ENCODE measurements at regions not wholly inside any gene's neighbourhood (a gene's known extent, or its start where the extent isn't known, plus 50 kb on each side); places are given as distances from the start of the nearest gene placed in this dataset.

DNA sequence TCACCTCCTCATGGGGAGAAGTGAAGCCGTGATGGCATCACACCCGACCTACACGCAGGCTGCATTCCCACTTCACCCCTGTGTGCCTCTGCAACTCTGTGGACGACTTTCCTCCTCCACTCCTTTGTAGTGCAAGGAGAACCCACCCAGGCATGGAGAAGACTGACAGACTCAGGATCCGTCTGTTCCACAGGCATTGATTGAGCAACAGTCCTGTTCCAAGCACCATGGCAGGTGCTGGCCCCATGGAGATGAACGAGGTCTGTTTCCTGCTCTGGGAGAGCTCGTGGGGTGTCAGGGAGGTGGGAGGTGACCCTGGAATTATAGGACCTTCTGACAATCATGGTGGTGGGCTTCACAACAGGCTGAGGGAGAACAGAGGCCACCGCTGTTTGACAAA, 284.7 kb upstream of the HDAC4 start:
- H3K27ac ChIP-seq (ENCODE audit: low read depth, low read length), result no peak overlapping the region
- WGBS, 3 donors, result 64 to 80% (median 73%) methylated on average over 8 of the region's 8 CpGs

- 80 to 87% (median 83%) methylated on average over 4 of the region's 4 CpGs for WGBS, 3 donors
- no peak overlapping the region for H3K27ac ChIP-seq (ENCODE audit: low read depth, low read length)
Observed at GRCh38 chr2:239684996-239685395, 284.2 kb upstream of the HDAC4 start.

GRCh38 chr2:239684271-239684810, 283.5 kb upstream of the HDAC4 start:
- WGBS, 3 donors, result 85 to 92% (median 92%) methylated on average over 6 of the region's 6 CpGs
- H3K27ac ChIP-seq (ENCODE audit: low read depth, low read length), result no peak overlapping the region

DNA sequence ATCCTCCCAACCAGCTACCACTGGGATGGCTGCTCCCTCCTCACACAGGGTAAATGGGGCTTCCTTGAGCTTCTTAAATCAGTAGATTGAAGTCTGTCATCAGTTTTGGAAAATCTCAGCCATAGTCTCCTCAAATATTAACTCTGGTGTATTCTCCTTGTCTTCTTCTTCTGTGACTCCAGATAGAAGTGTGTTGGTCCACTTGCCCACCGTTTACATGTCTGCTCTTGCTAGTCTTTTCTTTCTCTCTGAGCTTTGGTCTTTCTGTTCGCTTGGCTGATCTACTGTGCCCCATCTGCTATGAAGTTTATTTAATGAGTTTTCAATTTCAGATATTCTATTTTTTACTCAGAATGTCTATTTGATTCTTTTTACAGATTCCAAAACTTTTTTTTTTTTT, 281.7 kb upstream of the HDAC4 start:
- 87 to 92% (median 90%) methylated on average over 2 of the region's 2 CpGs for WGBS, 3 donors
- H3K27ac ChIP-seq (ENCODE audit: low read depth, low read length), result no peak overlapping the region

DNA sequence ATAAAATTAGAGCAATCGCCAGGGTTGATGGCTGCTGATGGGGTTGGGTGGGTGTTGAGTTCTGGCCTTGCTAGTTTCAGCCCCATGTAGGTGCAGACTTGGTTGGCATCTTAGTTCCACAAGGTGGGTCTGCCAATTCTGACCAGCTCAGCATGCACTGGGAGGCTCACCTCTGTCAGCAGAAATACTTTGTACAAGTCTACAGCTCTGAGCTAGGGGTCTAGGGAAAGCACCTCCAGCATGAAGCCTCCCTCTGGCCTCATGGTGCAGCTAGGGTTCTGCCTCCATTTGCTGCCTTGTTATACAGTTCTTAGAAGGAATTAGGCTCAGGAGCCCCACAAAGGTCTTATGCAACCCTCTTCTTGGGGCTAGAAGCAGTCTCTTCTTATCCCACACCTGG, 278.9 kb upstream of the HDAC4 start:
- WGBS, 3 donors, result 74 to 96% (median 84%) methylated on average over 1 of the region's 1 CpG
- H3K27ac ChIP-seq (ENCODE audit: low read depth, low read length), result no peak overlapping the region

GRCh38 chr2:239678666-239679296, 278.0 kb upstream of the HDAC4 start:
- 83 to 96% (median 94%) methylated on average over 22 of the region's 22 CpGs for WGBS, 3 donors
- H3K27ac ChIP-seq (ENCODE audit: low read depth, low read length), result no peak overlapping the region

- H3K27ac ChIP-seq (ENCODE audit: low read depth, low read length), result no peak overlapping the region
- 77 to 95% (median 92%) methylated on average over 8 of the region's 8 CpGs for WGBS, 3 donors
Observed at GRCh38 chr2:239678186-239678490, 277.3 kb upstream of the HDAC4 start.

- WGBS, 3 donors, result 89 to 95% (median 92%) methylated on average over 21 of the region's 21 CpGs
Observed at GRCh38 chr2:239677453-239678185, 276.8 kb upstream of the HDAC4 start.

GRCh38 chr2:239676716-239677452, 276.1 kb upstream of the HDAC4 start:
- WGBS, 3 donors, result 71 to 87% (median 86%) methylated on average over 19 of the region's 19 CpGs
- H3K27ac ChIP-seq (ENCODE audit: low read depth, low read length), result no peak overlapping the region

More at GRCh38 chr2:239677453-239678185, 276.8 kb upstream of the HDAC4 start:
- no peak overlapping the region for H3K27ac ChIP-seq (ENCODE audit: low read depth, low read length)

- WGBS, 3 donors, result 70 to 85% (median 83%) methylated on average over 22 of the region's 22 CpGs
- no peak overlapping the region for H3K27ac ChIP-seq (ENCODE audit: low read depth, low read length)
Observed at GRCh38 chr2:239675826-239676715, 275.3 kb upstream of the HDAC4 start.

DNA sequence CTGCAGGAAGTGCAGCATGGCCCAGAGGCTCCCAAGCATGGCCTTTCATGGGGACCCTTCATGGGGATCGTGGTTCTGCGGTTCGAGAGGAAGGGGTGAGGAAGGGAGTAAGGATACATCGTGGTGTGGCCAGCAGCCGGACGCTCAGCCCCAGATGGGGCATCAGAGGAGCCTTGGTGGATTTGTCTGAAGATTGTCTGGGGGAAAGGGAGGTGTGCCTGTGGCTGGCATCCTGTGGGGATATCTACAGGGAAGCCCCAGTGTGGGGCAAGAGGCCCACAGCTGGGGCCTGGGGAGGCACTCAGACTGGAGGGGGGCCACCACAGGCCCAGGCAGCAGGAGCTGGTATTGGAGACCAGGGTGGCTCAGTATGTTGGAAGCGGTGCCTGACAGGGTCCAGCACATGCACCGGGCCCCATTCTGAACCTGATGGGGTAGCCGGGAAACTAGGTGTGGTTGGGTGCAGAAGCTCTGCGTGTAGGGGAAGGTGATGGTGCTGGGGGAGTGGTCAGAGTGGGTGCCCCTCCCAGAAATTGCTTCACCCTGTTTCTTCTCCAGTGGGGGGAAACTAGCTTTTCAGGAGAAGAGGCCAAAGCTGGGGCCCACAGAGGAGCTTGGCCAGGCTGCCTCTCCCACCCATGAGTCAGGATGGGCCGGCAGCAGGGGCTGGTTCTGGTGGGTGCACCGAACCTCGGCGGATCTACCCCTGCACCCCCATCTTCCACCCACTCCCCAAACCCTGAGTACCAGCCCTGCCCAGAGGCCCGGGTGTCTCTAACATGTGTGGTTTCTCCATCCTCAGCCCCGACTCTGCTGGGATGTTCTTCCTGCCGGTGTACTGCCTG, 274.4 kb upstream of the HDAC4 start:
- H3K27ac ChIP-seq (ENCODE audit: low read depth, low read length), result no peak overlapping the region
- 83 to 92% (median 87%) methylated on average over 17 of the region's 17 CpGs for WGBS, 3 donors

GRCh38 chr2:239674101-239674980, 273.5 kb upstream of the HDAC4 start:
- 81 to 92% (median 90%) methylated on average over 16 to 17 of the region's 17 CpGs for WGBS, 3 donors
- H3K27ac ChIP-seq (ENCODE audit: low read depth, low read length), result no peak overlapping the region

DNA sequence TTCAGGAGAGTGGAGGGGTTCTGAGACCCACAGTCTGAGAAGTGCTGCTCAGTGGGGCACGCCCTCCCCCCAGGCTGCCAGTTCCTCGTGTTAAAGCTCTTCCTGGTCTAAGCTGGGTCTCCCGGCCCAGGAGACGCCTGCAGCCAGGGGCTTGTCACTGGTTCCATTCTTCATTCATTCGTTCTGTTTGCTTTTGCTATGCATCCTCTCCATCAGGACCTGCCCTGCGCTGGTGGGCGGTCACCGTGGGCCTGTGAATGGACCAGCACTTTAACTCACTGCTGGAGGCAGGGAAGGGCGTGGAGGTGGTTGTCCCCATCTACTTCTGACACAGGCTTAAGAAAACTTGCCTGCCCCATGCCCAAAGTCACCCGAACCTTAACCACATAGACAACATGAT, 272.8 kb upstream of the HDAC4 start:
- H3K27ac ChIP-seq (ENCODE audit: low read depth, low read length), result no peak overlapping the region
- WGBS, 3 donors, result 75 to 87% (median 85%) methylated on average over 10 of the region's 10 CpGs

GRCh38 chr2:239671916-239672849, 271.4 kb upstream of the HDAC4 start:
- no peak overlapping the region for H3K27ac ChIP-seq (ENCODE audit: low read depth, low read length)
- 80 to 93% (median 90%) methylated on average over 18 of the region's 18 CpGs for WGBS, 3 donors

- WGBS, 3 donors, result 75 to 89% (median 88%) methylated on average over 10 of the region's 10 CpGs
- H3K27ac ChIP-seq (ENCODE audit: low read depth, low read length), result no peak overlapping the region
Observed at GRCh38 chr2:239671471-239671870, 270.7 kb upstream of the HDAC4 start.
